Epithelial cell of prostate (primary cell): ENCODE measurements at regions not wholly inside any gene's neighbourhood (a gene's known extent, or its start where the extent isn't known, plus 50 kb on each side); places are given as distances from the start of the nearest gene placed in this dataset.

Experiments used
- DNase-seq: peaks from one replicate; pipeline ENCODE4 v3.0.0-alpha.2; 2011; ENCODE audit warnings: low read depth, low spot score
- H3K27ac ChIP-seq: fragments of 450-650 bp; 2 replicates; pipeline ENCODE4 v1.5.1; 2017; ENCODE audit warnings: mild to moderate bottlenecking

- H3K27ac ChIP-seq, result no peak overlapping the region
- DNase-seq, result no peak
These were observed 154.2 kb upstream of the SHISA6 start for GRCh38 chr17:11086646-11087340.

DNA sequence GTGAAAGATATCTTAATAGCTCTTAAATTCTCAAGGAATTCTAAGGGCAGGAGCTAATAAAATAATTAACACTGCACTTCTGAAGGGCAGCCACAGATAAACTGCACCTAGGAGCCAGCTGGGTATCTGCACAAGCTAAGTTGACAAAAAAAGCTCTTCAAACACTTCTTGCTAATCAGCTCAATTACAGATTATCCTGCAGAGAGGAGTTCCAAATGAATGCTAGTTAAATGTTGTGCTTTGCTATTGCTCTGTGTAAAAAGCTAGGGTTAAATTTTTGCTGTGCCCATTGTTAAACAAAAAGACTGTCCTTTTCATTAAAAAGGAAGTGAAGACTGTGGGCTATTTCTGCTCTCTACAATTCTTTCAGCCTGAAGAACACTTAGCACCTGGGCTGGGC, 158.5 kb upstream of the SHISA6 start:
- no peak overlapping the region for H3K27ac ChIP-seq
- DNase-seq, result no peak

- DNase-seq, result no peak
These were observed 159.7 kb upstream of the SHISA6 start for GRCh38 chr17:11081342-11081741.

DNA sequence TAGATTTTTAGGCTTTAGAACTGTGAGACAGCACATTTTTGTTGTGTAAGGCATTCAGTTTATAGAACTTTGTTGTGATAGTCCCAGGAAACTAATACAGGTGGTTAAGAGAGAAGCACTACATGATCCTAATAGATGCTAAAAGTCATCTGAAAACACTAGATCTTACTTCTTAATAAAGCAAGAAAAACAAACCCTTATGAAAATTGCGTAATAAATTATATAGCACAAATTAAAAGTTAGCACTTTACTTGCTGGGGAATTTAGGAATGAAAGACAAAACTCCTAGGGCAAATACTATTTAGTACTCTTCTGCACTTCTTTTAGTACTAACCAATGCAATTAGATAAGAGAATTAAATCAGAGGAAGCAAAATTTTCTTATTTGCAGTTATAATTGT, 163.3 kb upstream of the SHISA6 start:
- no peak for DNase-seq
- no peak overlapping the region for H3K27ac ChIP-seq

More at GRCh38 chr17:11081342-11081741, 159.7 kb upstream of the SHISA6 start:
- no peak overlapping the region for H3K27ac ChIP-seq

DNA sequence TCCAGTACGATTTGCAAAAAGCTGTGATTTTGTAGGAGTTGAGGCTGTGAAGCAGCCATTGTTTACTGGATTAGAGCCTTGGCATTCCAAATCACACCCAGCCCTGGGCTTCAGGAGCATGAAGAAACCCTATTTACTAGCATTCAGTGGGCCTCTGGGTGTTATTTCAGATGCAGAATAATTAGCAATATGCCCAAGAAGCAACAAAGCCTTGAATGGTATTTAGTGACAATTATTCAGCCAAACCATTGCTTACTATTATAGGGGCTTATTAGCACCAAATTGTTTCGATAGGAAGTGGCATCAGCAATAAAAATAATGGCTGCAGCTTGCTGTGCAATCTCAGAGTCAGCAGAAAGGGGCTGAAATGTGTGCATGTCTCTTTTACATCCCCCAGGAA, 166.6 kb upstream of the SHISA6 start:
- no peak for DNase-seq
- no peak overlapping the region for H3K27ac ChIP-seq

DNA sequence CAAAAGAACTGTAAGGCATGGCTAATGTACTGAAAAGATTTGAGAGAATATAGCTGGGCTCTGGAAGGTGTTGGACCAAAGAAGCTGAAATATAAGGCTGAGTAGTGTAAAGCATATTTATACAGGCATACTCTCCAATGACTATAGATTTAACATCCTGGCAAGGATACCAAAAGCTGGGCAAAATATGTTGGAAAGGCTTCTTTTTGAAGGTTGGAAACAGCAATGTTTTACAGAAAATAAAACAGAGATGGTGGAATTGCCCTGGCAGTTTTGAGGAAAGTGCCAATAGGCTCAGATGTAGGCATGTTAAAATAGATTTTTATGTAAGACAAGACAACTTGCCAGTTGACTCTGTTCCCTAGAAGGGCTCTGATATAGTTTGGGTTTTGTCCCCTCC, 184.1 kb upstream of the SHISA6 start:
- no peak overlapping the region for H3K27ac ChIP-seq
- no peak for DNase-seq

DNA sequence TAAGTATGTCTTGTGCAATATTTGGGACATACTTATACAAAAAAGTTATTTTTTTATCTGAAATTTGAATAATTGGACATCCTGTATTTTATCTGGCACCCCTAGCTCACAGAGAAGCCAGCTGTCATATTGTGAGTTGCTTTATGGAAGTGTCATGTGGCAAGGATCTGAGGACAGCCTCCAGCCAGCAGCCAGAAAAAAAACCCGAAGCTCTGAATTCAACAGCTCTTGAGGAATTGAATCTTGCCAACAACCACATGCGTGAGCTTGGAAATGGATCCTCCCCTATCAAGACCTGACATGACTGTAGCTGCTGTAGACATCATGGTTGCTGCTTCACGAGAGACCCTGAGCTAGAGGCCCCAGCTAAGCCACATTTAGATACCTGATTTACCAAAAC, 187.2 kb upstream of the SHISA6 start:
- no peak for DNase-seq
- H3K27ac ChIP-seq, result no peak overlapping the region

GRCh38 chr17:11049539-11049938, 191.5 kb upstream of the SHISA6 start:
- H3K27ac ChIP-seq, result no peak overlapping the region
- no peak for DNase-seq

DNA sequence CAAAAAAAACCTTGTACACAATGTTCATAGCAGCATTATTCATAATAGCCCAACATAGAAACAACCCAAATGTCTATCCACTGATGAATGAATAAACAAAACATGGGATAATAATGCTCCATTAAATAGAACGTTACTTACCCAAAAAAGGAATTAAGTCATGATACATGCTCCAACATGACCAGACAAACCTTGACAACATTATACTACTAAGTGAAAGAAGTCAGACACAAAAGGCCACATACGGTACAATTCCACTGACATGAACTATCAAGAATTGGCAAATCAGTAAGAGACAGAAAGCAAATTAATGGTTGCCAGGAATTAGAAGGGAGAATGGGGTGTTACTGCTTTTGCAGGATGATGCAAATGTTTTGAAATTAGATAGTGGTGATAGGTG, 193.8 kb upstream of the SHISA6 start:
- DNase-seq, result peak; percentile 6
- H3K27ac ChIP-seq, result no peak overlapping the region

- no peak overlapping the region for H3K27ac ChIP-seq
- no peak for DNase-seq
These were observed 201.5 kb upstream of the PIRT start for GRCh38 chr17:11039342-11039741.

GRCh38 chr17:11035681-11036080, 197.8 kb upstream of the PIRT start:
- no peak for DNase-seq

GRCh38 chr17:11031787-11032186, 193.9 kb upstream of the PIRT start:
- DNase-seq, result no peak
- H3K27ac ChIP-seq, result no peak overlapping the region

More at GRCh38 chr17:11035681-11036080, 197.8 kb upstream of the PIRT start:
- H3K27ac ChIP-seq, result no peak overlapping the region

GRCh38 chr17:11029791-11030190, 191.9 kb upstream of the PIRT start:
- no peak overlapping the region for H3K27ac ChIP-seq
- no peak for DNase-seq

DNA sequence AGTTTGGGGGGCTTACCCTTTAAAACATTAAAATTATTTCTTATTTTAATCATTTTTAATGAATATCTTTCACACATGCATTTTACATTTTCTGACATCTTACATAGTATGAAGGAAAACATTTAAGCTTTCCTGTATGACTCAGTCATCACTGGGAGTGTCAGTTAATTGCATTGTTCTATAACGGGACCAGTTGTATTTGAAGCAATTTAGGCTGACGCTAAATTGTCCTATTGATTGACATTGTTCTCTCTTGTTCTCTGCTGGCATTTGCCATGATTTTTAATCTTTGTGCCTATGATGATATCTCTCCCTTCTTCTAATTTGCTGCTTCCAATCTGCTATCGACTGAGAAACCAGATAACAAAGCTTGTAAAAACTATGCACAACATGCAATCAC, 190.5 kb upstream of the PIRT start:
- H3K27ac ChIP-seq, result no peak overlapping the region
- DNase-seq, result no peak

DNA sequence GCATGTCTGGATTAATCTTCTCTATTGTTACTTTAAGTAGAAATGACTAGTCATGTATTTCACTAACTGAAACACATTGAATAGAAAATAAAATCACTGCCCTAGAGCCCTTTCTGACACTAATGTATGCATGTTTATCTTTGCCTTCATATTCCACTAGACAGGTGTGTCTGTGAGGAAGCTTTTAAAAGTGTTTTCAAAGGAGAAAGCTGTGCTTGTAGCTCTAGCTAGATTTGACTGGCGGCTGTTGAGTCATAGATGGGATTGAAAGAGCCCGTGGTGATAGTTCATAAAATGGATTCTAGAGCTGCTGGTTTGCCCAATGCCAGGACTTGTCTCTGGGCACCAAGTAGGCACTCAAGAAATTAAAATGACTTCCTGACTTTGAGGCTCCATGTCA, 189.0 kb upstream of the PIRT start:
- no peak for DNase-seq
- H3K27ac ChIP-seq, result no peak overlapping the region

DNA sequence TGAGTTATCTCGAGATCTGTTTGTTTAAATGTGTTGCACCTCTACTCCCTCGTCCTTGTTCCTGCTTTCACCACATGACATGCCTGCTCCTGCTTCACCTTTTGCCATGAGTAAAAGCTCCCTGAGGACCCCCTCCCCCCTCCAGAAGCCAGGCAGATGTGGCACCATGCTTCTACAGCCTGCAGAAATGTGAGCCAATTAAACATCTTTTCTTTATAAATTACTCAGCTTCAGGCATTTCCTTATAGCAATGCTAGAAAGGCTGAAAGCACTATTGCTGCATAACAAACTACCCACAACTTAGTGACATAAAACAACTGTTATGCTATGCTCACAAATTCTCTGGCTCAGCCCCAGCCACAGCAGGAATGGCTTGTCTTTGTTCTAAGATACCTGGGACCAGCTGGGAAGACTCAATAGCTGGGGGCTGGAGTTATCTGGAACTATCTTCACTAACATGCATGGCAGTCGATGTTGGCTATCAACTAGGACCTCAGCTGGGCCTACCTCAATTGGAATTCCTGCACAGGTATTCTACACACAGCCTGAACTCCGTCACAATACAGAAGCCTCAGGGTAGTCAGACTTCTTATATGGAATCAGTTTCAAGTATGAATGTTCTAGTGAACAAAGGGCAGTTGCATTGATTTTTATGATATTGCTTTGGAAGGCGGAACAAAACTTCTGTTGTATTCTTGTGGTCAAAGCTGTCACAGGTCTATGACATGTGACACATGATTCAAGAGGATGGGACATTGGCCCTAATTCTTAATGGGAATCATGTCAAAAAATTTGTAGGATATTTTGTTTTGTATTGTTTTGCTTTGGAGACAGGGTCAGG, 186.0 kb upstream of the PIRT start:
- H3K27ac ChIP-seq, result no peak overlapping the region
- DNase-seq, result no peak

- no peak overlapping the region for H3K27ac ChIP-seq
- no peak for DNase-seq
These were observed 168.6 kb upstream of the PIRT start for GRCh38 chr17:11006530-11006929.

GRCh38 chr17:11005940-11006339, 168.1 kb upstream of the PIRT start:
- no peak for DNase-seq
- H3K27ac ChIP-seq, result no peak overlapping the region

DNA sequence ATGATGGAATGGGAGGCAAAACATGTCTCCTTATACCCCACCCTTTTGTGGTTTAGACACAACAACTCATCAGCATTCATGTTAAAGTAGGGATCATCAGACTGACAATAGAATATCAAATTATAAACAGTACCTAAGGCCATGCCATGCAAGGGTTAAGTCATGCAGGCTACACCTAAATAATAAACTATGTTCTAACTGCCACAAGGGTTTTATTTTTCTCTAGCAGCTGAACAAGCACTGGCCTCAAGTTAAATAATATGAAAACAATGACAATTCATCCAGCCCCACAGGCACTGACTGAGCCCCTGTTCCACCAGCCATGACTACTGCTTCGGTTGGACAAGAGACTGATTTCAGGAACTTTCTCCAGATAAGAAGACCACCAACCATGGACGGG, 164.5 kb upstream of the PIRT start:
- no peak for DNase-seq
- no peak overlapping the region for H3K27ac ChIP-seq

GRCh38 chr17:11001651-11002050, 163.8 kb upstream of the PIRT start:
- H3K27ac ChIP-seq, result no peak overlapping the region
- no peak for DNase-seq

DNA sequence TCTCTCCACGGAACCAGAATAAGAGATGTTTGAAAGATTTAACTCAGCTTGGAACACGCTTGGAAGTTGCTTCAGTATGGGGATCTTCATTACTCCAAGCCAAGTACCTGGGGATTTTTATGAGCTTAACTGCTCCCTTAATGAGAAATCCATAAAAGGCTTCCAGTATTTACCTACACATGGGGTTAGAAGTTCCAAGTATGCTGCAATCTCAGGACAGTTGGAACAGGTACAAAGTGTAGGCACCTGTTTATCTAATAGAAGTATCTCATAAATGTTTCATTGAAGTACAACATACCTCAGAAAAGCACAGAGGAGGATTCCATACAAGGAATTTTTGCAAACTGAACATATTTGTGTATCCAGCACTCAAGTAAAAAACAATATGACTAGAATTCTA, 161.6 kb upstream of the PIRT start:
- no peak for DNase-seq
- H3K27ac ChIP-seq, result no peak overlapping the region

DNA sequence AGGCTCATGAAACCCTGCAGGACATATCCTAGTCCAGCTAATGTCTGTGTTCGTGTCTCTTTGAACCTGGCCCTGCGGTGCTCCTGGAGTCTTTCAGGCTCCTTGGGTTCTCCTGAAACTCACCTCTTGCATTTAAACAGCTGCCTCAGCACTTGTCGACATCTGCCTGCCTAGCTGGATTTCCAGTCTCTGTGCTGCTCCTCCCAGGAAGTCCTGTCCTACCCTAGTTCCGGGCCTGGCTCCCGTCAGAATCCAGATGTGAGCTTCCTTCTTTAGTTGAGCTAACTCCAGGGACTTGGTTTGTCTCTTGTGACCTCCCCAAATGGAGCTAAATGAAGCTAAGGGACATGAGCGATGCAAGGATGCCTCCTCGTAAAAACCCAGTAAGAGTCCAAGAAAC, 155.2 kb upstream of the PIRT start:
- DNase-seq, result no peak
- no peak overlapping the region for H3K27ac ChIP-seq
